ENCODE measurements at regions not wholly inside any gene's neighbourhood (a gene's known extent, or its start where the extent isn't known, plus 50 kb on each side); places are given as distances from the start of the nearest gene placed in this dataset.

- Mint-ChIP-seq H3K27ac (ENCODE audit: unreplicated experiment) (no peak overlapping the region), H3K4me3 (no peak overlapping the region), H3K27me3 (ENCODE audit: low read depth) (no peaks in the 10 kb centered on the region), H3K9me3 (peaks cover 11% of the 10 kb centered on the region), H3K4me1 (no peaks in the 10 kb centered on the region), H3K36me3 (ENCODE audit: low read depth) (peaks cover 4% of the 10 kb centered on the region)
- DNase-seq (ENCODE audit: low read depth, low spot score): no peak
- TF ChIP-seq CTCF (conservative IDR thresholded peaks at IDR 0.05): no peak
Measured at GRCh38 chr21:35198565-35198964, 149.5 kb upstream of the RUNX1 start.

GRCh38 chr21:35197992-35198431 lies 148.9 kb upstream of the RUNX1 start:
- H3K4me3 Mint-ChIP-seq: no peak overlapping the region
- H3K4me1 Mint-ChIP-seq: no peaks in the 10 kb centered on the region
- no peak overlapping the region for H3K27ac Mint-ChIP-seq (ENCODE audit: unreplicated experiment)
- peaks cover 11% of the 10 kb centered on the region for H3K9me3 Mint-ChIP-seq
- no peak for TF ChIP-seq CTCF (conservative IDR thresholded peaks at IDR 0.05)
- H3K36me3 Mint-ChIP-seq (ENCODE audit: low read depth): peaks cover 4% of the 10 kb centered on the region
- H3K27me3 Mint-ChIP-seq (ENCODE audit: low read depth): no peaks in the 10 kb centered on the region
- no peak for DNase-seq (ENCODE audit: low read depth, low spot score)

- Mint-ChIP-seq H3K9me3 (peaks cover 14% of the 10 kb centered on the region), H3K4me3 (no peak overlapping the region)
- no peak for DNase-seq (ENCODE audit: low read depth, low spot score)
Measured at GRCh38 chr21:35197191-35197590, 148.1 kb upstream of the RUNX1 start.

GRCh38 chr21:35196128-35196527 lies 147.0 kb upstream of the RUNX1 start:
- H3K9me3 Mint-ChIP-seq: peaks cover 14% of the 10 kb centered on the region
- no peaks in the 10 kb centered on the region for H3K27me3 Mint-ChIP-seq (ENCODE audit: low read depth)
- no peak for DNase-seq (ENCODE audit: low read depth, low spot score)
- no peaks in the 10 kb centered on the region for H3K4me1 Mint-ChIP-seq
- H3K36me3 Mint-ChIP-seq (ENCODE audit: low read depth): peaks cover 4% of the 10 kb centered on the region
- no peak overlapping the region for H3K4me3 Mint-ChIP-seq
- no peak for TF ChIP-seq CTCF (conservative IDR thresholded peaks at IDR 0.05)
- H3K27ac Mint-ChIP-seq (ENCODE audit: unreplicated experiment): peak overlapping the region; percentile 13

More at GRCh38 chr21:35197191-35197590, 148.1 kb upstream of the RUNX1 start:
- Mint-ChIP-seq H3K27ac (ENCODE audit: unreplicated experiment) (no peak overlapping the region), H3K27me3 (ENCODE audit: low read depth) (no peaks in the 10 kb centered on the region), H3K36me3 (ENCODE audit: low read depth) (peaks cover 4% of the 10 kb centered on the region), H3K4me1 (no peaks in the 10 kb centered on the region)
- no peak for TF ChIP-seq CTCF (conservative IDR thresholded peaks at IDR 0.05)

- TF ChIP-seq CTCF (conservative IDR thresholded peaks at IDR 0.05): no peak
- Mint-ChIP-seq H3K4me3 (no peak overlapping the region), H3K27me3 (ENCODE audit: low read depth) (no peaks in the 10 kb centered on the region), H3K27ac (ENCODE audit: unreplicated experiment) (no peak overlapping the region), H3K36me3 (ENCODE audit: low read depth) (peaks cover 4% of the 10 kb centered on the region), H3K9me3 (peaks cover 14% of the 10 kb centered on the region), H3K4me1 (peaks cover 4% of the 10 kb centered on the region)
- no peak for DNase-seq (ENCODE audit: low read depth, low spot score)
Measured at GRCh38 chr21:35195232-35195631, 146.1 kb upstream of the RUNX1 start.

- H3K27me3 Mint-ChIP-seq (ENCODE audit: low read depth): no peaks in the 10 kb centered on the region
- H3K4me1 Mint-ChIP-seq: peaks cover 12% of the 10 kb centered on the region
- no peak overlapping the region for H3K27ac Mint-ChIP-seq (ENCODE audit: unreplicated experiment)
- no peak overlapping the region for H3K4me3 Mint-ChIP-seq
- H3K36me3 Mint-ChIP-seq (ENCODE audit: low read depth): peaks cover 4% of the 10 kb centered on the region
- DNase-seq (ENCODE audit: low read depth, low spot score): no peak
- H3K9me3 Mint-ChIP-seq: peaks cover 11% of the 10 kb centered on the region
- no peak for TF ChIP-seq CTCF (conservative IDR thresholded peaks at IDR 0.05)
Measured at GRCh38 chr21:35191754-35192153, 142.7 kb upstream of the RUNX1 start.
